H1 (cell line): ENCODE measurements at regions not wholly inside any gene's neighbourhood (a gene's known extent, or its start where the extent isn't known, plus 50 kb on each side); places are given as distances from the start of the nearest gene placed in this dataset.

Experiments used
- CTCF ChIA-PET: fragments of 300-600 bp; sonication (Branson Sonifier 250); formaldehyde crosslinking; loops from one replicate; lab custom pipeline; 2021; ENCODE audit not compliant: partially characterized antibody; lab: Charles Lee
- POLR2A ChIA-PET: fragments of 300-600 bp; sonication (Branson Sonifier 250); formaldehyde crosslinking; loops from one replicate; lab custom pipeline; 2021; ENCODE audit warnings: inconsistent platforms; ENCODE audit not compliant: partially characterized antibody; lab: Charles Lee
- DNase-seq, 2 experiments: peaks; one replicate each; pipeline versions ENCODE4 v3.0.0 to v3.0.0-alpha.2; 2010 to 2022; ENCODE audit warnings: low spot score in 2 of 2, low read depth in 1 of 2, mixed read lengths in 1 of 2
- FAIRE-seq: peaks from 2 replicates; lab custom pipeline; 2011; peaks lifted over from hg19 to GRCh38; lab: Jason Lieb, UNC
- H2AFZ ChIP-seq: 2 replicates; pipeline ENCODE4 v1.8.1; 2012; ENCODE audit warnings: low read length, inconsistent platforms
- H2AK5ac ChIP-seq: 2 replicates; pipeline ENCODE4 v1.6.1; 2013; ENCODE audit warnings: low read depth, low read length
- H2BK120ac ChIP-seq: replicated peaks from 2 replicates; pipeline ENCODE3; 2013; ENCODE audit warnings: low read depth, low read length, inconsistent platforms
- H2BK12ac ChIP-seq: 2 replicates; pipeline ENCODE4 v1.6.1; 2013; ENCODE audit warnings: low read depth, low read length
- H2BK15ac ChIP-seq: 2 replicates; pipeline ENCODE4 v1.6.1; 2013; ENCODE audit warnings: low read length
- H2BK20ac ChIP-seq: 2 replicates; pipeline ENCODE4 v1.6.1; 2013; ENCODE audit warnings: low read length
- H2BK5ac ChIP-seq: 2 replicates; pipeline ENCODE4 v1.6.1; 2013; ENCODE audit warnings: low read depth, low read length
- H3K14ac ChIP-seq: 2 replicates; pipeline ENCODE4 v1.6.1; 2013; ENCODE audit warnings: inconsistent platforms; ENCODE audit not compliant: insufficient read length
- H3K18ac ChIP-seq: 2 replicates; pipeline ENCODE4 v1.6.1; 2013; ENCODE audit warnings: low read length; ENCODE audit errors: extremely low read depth
- H3K23ac ChIP-seq: 2 replicates; pipeline ENCODE4 v1.6.1; 2013; ENCODE audit warnings: inconsistent platforms; ENCODE audit not compliant: insufficient read length
- H3K23me2 ChIP-seq: 2 replicates; pipeline ENCODE4 v1.6.1; 2013; ENCODE audit warnings: low read depth, low read length
- H3K27ac ChIP-seq: 2 replicates; pipeline ENCODE4 v1.6.1; 2011; ENCODE audit warnings: low read depth, low read length, inconsistent platforms
- H3K27me3 ChIP-seq, 4 experiments: replicated peaks in 1 of 4; 1 replicate in 1 of 4; 2 replicates in 3 of 4; pipeline versions ENCODE4 v1.6.1 to v1.8.1; 2011 to 2013; ENCODE audit warnings: low read length in 3 of 4, mild to moderate bottlenecking in 3 of 4, inconsistent platforms in 2 of 4, mixed read lengths in 2 of 4, moderate library complexity in 1 of 4; ENCODE audit not compliant: control insufficient read depth in 3 of 4, insufficient read depth in 3 of 4; ENCODE audit errors: extremely low read depth in 1 of 4
- H3K36me3 ChIP-seq, 4 experiments: 2 replicates each; pipeline versions ENCODE4 v1.6.1 to v1.8.1; 2011 to 2013; ENCODE audit warnings: mild to moderate bottlenecking in 4 of 4, low read length in 3 of 4, moderate library complexity in 2 of 4, control low read depth in 1 of 4, inconsistent platforms in 1 of 4; ENCODE audit not compliant: insufficient read depth in 4 of 4, control insufficient read depth in 2 of 4
- H3K4ac ChIP-seq: replicated peaks from 2 replicates; pipeline ENCODE3; 2013; ENCODE audit warnings: low read length, low read depth, mixed read lengths, inconsistent platforms; ENCODE audit not compliant: insufficient read length
- H3K4me1 ChIP-seq, 4 experiments: replicated peaks in 1 of 4; 1 replicate in 1 of 4; 2 replicates in 3 of 4; pipeline versions ENCODE4 v1.6.1 to v1.8.1; 2011 to 2013; ENCODE audit warnings: low read length in 3 of 4, inconsistent platforms in 2 of 4, mixed read lengths in 1 of 4; ENCODE audit not compliant: insufficient read depth in 4 of 4, control insufficient read depth in 3 of 4
- H3K4me2 ChIP-seq, 2 experiments: 2 replicates each; pipeline versions ENCODE4 v1.6.1 to v1.8.1; 2011 to 2013; ENCODE audit warnings: low read depth in 2 of 2, low read length in 2 of 2, control low read depth in 1 of 2, inconsistent platforms in 1 of 2, mild to moderate bottlenecking in 1 of 2; ENCODE audit not compliant: insufficient read depth in 1 of 2
- H3K4me3 ChIP-seq, 4 experiments: fragments of 200-600, 300-600 bp in 1 of 4; sonication (generic), shearing (Covaris generic), sonication (Bioruptor Twin) in 1 of 4; 2 replicates each; pipeline versions ENCODE4 v1.5.1 to v1.8.1; 2011 to 2016; ENCODE audit warnings: low read length in 4 of 4, low read depth in 3 of 4, control low read depth in 2 of 4, inconsistent platforms in 2 of 4, mild to moderate bottlenecking in 2 of 4, mixed read lengths in 1 of 4, moderate library complexity in 1 of 4; ENCODE audit not compliant: insufficient read depth in 2 of 4; ENCODE audit errors: extremely low read depth in 1 of 4
- H3K56ac ChIP-seq: replicated peaks from 2 replicates; pipeline ENCODE3; 2013; ENCODE audit warnings: low read depth, mild to moderate bottlenecking, mixed read lengths, low read length, inconsistent platforms; ENCODE audit not compliant: insufficient read length
- H3K79me1 ChIP-seq: 2 replicates; pipeline ENCODE4 v1.6.1; 2013; ENCODE audit warnings: low read depth, low read length, control low read depth
- H3K79me2 ChIP-seq, 2 experiments: 2 replicates each; pipeline versions ENCODE4 v1.6.1 to v1.8.1; 2012 to 2013; ENCODE audit warnings: low read length in 2 of 2, mild to moderate bottlenecking in 2 of 2, inconsistent platforms in 1 of 2; ENCODE audit not compliant: insufficient read depth in 2 of 2, control insufficient read depth in 1 of 2
- H3K9ac ChIP-seq, 4 experiments: replicated peaks in 1 of 4; 1 replicate in 1 of 4; 2 replicates in 3 of 4; pipeline versions ENCODE4 v1.6.1 to v1.8.1; 2011 to 2013; ENCODE audit warnings: low read depth in 3 of 4, low read length in 3 of 4, control low read depth in 2 of 4, mild to moderate bottlenecking in 2 of 4, moderate library complexity in 2 of 4, inconsistent platforms in 1 of 4; ENCODE audit errors: extremely low read depth in 1 of 4
- H3K9me3 ChIP-seq, 2 experiments: 2 replicates each; pipeline versions ENCODE4 v1.6.1 to v1.8.1; 2012 to 2013; ENCODE audit warnings: mild to moderate bottlenecking in 2 of 2, moderate library complexity in 2 of 2, control low read depth in 1 of 2, inconsistent platforms in 1 of 2, low read depth in 1 of 2, low read length in 1 of 2, mixed read lengths in 1 of 2; ENCODE audit not compliant: insufficient read depth in 2 of 2
- H4K20me1 ChIP-seq, 2 experiments: replicated peaks in 1 of 2; 2 replicates each; pipeline versions ENCODE3 to v1.8.1; 2011 to 2013; ENCODE audit warnings: inconsistent platforms in 2 of 2, low read length in 2 of 2, mild to moderate bottlenecking in 1 of 2; ENCODE audit not compliant: insufficient read depth in 2 of 2, control insufficient read depth in 1 of 2
- H4K5ac ChIP-seq: 2 replicates; pipeline ENCODE4 v1.6.1; 2013; ENCODE audit warnings: low read length, low read depth, mixed read lengths, inconsistent platforms; ENCODE audit not compliant: insufficient read length
- H4K8ac ChIP-seq: 2 replicates; pipeline ENCODE4 v1.8.0; 2013; ENCODE audit warnings: mild to moderate bottlenecking, moderate library complexity, low read length, inconsistent platforms; ENCODE audit not compliant: insufficient read depth; ENCODE audit errors: extremely low read depth
- H4K91ac ChIP-seq: replicated peaks from 2 replicates; pipeline ENCODE3; 2013; ENCODE audit warnings: low read length, mixed read lengths, inconsistent platforms; ENCODE audit not compliant: insufficient read length
- CHD7 ChIP-seq: fragments of 300-600 bp; sonication (generic); IDR thresholded peaks from 2 replicates; pipeline ENCODE4 v1.7.1; 2012; ENCODE audit warnings: low read length, moderate library complexity, mild to moderate bottlenecking, inconsistent platforms; ENCODE audit not compliant: insufficient replicate concordance
- WGBS, 2 experiments: shearing (Covaris generic) in 1 of 2; methylation state at CpG; one replicate each; pipeline versions ENCODE4 v1.1.6 to v1.1.7; 2013 to 2015; ENCODE audit warnings: low lambda C conversion rate in 2 of 2, mixed read lengths in 2 of 2, inconsistent platforms in 1 of 2, low coverage in 1 of 2, missing lambda C conversion rate in 1 of 2; ENCODE audit not compliant: insufficient replicate concordance in 2 of 2, insufficient coverage in 1 of 2, insufficient read length in 1 of 2; ENCODE audit errors: extremely low coverage in 1 of 2, missing lambda C conversion rate in 1 of 2; 5-methylcytosine and 5-hydroxymethylcytosine counted together

GRCh38 chr7:119228482-119228881 lies 1004.0 kb downstream of the ANKRD7 start:
- CTCF ChIA-PET = interaction anchor here (0.5 to 0.6 kb wide), 2 partner anchors 51 to 1724 kb away, joined by 3 read pairs; no protein-coding TSS in a partner anchor
- H3K79me2 ChIP-seq = no peaks in the 10 kb centered on the region
- no peak overlapping the region for H3K14ac ChIP-seq
- 89% methylated on average over 1 of the region's 1 CpG; no CpG with 5 or more reads in 1 of the 2 experiments for WGBS, 2 experiments
- H3K23ac ChIP-seq = no peak overlapping the region
- no peak overlapping the region for H2AK5ac ChIP-seq
- DNase-seq = no peak
- H3K27ac ChIP-seq = no peak overlapping the region
- H3K4ac ChIP-seq = no peak overlapping the region
- POLR2A ChIA-PET = no interaction called here
- no peak overlapping the region for H3K9ac ChIP-seq
- H3K79me1 ChIP-seq = no peaks in the 10 kb centered on the region
- no peaks in the 10 kb centered on the region for H3K4me1 ChIP-seq
- H4K8ac ChIP-seq = no peak overlapping the region
- no peaks in the 10 kb centered on the region for H3K23me2 ChIP-seq
- no peak overlapping the region for H4K5ac ChIP-seq
- no peak overlapping the region for H3K4me3 ChIP-seq
- H3K27me3 ChIP-seq = no peaks in the 10 kb centered on the region
- no peak overlapping the region for H3K18ac ChIP-seq
- no peaks in the 10 kb centered on the region for H3K36me3 ChIP-seq
- H3K9me3 ChIP-seq = 0 out of 4 replicates have a peak, but pooled peaks cover 0 to 3% of the 10 kb centered on the region in 2 experiments
- H3K56ac ChIP-seq = no peak overlapping the region
- no peak overlapping the region for H2BK20ac ChIP-seq
- no peak overlapping the region for H4K91ac ChIP-seq
- no peak overlapping the region for H2AFZ ChIP-seq
- FAIRE-seq = no peak
- H3K4me2 ChIP-seq = no peak overlapping the region
- no peaks in the 10 kb centered on the region for H4K20me1 ChIP-seq
- H2BK5ac ChIP-seq = no peak overlapping the region
- H2BK12ac ChIP-seq = no peak overlapping the region
- H2BK120ac ChIP-seq = no peak overlapping the region
- no peak overlapping the region for H2BK15ac ChIP-seq
- no peak for TF ChIP-seq CHD7
